ENCODE measurements at regions not wholly inside any gene's neighbourhood (a gene's known extent, or its start where the extent isn't known, plus 50 kb on each side); places are given as distances from the start of the nearest gene placed in this dataset.

DNA sequence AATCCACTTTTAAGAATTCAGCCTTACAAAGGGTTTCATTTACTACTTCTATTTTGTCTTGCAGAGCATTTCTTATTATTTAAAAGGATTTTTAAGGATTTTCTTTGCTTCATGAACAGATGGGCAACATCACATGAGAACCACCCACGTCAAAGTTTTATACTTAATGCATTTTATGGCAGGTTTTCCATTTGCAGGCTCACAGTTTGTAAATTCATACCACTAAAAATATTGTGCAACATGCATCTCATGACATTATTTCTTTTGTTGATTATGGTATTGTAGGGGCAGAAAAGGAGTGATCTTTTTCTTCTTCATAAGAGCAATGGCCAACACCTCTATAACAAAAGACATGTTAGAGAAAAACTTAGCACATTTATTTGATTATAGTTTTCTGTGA lies 554.0 kb upstream of the SPRY2 start:
- TF ChIP-seq, protein P1, sequence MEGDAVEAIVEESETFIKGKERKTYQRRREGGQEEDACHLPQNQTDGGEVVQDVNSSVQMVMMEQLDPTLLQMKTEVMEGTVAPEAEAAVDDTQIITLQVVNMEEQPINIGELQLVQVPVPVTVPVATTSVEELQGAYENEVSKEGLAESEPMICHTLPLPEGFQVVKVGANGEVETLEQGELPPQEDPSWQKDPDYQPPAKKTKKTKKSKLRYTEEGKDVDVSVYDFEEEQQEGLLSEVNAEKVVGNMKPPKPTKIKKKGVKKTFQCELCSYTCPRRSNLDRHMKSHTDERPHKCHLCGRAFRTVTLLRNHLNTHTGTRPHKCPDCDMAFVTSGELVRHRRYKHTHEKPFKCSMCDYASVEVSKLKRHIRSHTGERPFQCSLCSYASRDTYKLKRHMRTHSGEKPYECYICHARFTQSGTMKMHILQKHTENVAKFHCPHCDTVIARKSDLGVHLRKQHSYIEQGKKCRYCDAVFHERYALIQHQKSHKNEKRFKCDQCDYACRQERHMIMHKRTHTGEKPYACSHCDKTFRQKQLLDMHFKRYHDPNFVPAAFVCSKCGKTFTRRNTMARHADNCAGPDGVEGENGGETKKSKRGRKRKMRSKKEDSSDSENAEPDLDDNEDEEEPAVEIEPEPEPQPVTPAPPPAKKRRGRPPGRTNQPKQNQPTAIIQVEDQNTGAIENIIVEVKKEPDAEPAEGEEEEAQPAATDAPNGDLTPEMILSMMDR (conservative IDR thresholded peaks at IDR 0.05; ENCODE audit: low read depth, low read length), result no peak
- TF ChIP-seq EZH2phosphoT487 (IDR thresholded peaks at IDR 0.05; ENCODE audit: borderline replicate concordance, low read length), result no peak
